ENCODE measurements at regions not wholly inside any gene's neighbourhood (a gene's known extent, or its start where the extent isn't known, plus 50 kb on each side); places are given as distances from the start of the nearest gene placed in this dataset.

DNA sequence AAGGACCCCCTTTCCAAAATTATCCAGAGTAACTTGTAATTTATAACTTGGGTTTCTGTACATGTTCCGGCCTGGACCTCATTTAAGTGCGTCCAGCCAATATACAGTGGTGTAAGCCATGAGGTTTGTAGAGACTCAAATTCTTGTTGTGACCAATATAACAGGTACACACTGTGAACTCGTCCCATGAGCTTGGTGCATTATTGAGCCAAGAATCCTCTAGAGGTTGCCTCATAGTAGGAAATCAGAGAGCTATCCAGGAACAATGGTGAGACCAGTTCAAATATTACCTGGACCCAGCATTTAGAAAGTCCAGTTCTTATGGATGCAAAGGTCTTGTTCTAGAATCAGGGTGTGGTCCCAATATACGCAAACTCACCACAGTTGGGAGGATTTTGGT is 138.2 kb downstream of the NPIPB5 start:
- TF ChIP-seq, protein P1, sequence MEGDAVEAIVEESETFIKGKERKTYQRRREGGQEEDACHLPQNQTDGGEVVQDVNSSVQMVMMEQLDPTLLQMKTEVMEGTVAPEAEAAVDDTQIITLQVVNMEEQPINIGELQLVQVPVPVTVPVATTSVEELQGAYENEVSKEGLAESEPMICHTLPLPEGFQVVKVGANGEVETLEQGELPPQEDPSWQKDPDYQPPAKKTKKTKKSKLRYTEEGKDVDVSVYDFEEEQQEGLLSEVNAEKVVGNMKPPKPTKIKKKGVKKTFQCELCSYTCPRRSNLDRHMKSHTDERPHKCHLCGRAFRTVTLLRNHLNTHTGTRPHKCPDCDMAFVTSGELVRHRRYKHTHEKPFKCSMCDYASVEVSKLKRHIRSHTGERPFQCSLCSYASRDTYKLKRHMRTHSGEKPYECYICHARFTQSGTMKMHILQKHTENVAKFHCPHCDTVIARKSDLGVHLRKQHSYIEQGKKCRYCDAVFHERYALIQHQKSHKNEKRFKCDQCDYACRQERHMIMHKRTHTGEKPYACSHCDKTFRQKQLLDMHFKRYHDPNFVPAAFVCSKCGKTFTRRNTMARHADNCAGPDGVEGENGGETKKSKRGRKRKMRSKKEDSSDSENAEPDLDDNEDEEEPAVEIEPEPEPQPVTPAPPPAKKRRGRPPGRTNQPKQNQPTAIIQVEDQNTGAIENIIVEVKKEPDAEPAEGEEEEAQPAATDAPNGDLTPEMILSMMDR (IDR thresholded peaks at IDR 0.05): no peak
- no peak for TF ChIP-seq POLR2A (IDR thresholded peaks at IDR 0.05)

Measured in esophagus squamous epithelium (tissue), 4 donors.